Suppressor macrophage treated with lipopolysaccharide for 4 hours (primary cell): ENCODE measurements at regions not wholly inside any gene's neighbourhood (a gene's known extent, or its start where the extent isn't known, plus 50 kb on each side); places are given as distances from the start of the nearest gene placed in this dataset.
"Not testable (repeated sequence)": the region's sequence is repeated elsewhere in the genome, so short reads cannot be mapped to it uniquely, and the experiment has no call there.

Experiments used
- DNase-seq: peaks from one replicate; pipeline ENCODE4 v3.0.0-alpha.2; 2020

DNA sequence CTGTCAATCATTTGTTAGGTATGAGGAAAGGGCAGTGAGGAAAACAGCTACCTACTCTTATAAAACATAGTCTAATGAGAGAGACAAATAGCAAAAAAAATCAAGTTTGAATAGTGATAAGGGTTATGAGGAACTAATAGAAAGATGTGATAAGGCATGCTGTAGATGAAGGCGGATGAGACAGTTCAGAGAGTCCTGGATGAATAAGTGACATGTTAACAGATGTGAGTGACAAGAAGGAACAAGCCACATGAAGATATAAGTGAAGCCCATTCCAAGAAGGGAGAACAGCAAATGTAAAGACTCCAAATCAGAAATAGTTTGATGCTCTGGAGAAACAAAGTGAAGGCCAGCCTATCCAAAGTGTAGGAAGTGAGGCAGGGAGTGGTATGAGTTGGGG is 154.1 kb upstream of the SYT10 start:
- DNase-seq, result no peak

DNA sequence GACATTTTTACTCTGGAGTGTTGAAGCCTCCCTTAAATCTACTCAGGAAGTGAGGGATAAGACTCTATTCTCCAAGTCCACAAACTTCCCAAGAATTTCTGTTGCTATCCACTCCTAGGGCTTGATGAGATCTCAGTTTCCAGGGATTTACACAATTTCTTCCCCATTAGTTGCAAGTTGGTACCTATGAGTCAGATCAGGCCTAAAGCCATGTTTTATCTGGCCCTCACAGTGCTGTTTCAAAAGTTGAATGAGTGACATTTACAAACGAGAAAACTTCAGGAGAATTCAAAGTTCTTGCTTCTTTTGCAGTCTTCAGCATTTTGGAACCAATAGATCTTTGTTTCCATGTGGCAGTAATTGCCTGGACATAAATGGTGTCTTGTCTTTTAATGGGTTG is 156.4 kb upstream of the SYT10 start:
- no peak for DNase-seq

DNA sequence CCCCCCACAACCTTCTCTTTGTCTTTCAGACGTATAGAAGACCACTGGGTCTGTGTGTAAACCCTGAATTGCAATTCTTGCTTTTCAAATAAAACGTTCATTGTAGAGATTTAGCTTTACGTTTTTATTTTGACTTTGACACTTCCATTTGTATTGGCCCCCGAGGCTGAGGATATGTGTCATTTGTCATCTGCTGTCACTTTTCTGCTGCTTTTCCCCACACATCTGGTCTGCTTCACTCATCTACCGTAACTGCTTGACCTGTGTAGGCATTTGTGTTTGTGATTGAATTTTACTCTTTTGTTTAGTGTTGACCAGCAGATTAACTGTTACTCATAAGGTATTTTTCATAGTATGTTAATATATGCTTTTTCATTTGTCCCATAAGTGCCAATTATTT is 157.2 kb upstream of the SYT10 start:
- DNase-seq, result no peak

DNA sequence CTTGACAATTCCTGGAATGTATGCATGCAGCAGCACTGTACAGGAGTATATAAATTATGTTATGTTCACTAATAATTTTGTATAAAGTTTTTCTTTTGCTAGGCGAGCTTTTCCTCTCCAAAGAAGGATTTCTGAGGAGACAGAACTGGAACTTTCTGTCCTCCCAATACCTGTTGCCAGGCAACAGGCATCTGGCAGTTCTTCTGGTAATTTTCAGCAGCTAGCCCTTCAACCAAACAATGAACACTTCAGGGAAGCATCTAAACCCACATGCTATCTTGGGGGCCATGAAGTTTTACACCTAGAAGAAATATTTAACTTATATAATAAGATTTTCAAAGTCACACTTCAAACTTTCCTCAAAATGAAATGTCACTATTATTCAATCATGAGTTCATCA is 162.9 kb upstream of the SYT10 start:
- no peak for DNase-seq

DNA sequence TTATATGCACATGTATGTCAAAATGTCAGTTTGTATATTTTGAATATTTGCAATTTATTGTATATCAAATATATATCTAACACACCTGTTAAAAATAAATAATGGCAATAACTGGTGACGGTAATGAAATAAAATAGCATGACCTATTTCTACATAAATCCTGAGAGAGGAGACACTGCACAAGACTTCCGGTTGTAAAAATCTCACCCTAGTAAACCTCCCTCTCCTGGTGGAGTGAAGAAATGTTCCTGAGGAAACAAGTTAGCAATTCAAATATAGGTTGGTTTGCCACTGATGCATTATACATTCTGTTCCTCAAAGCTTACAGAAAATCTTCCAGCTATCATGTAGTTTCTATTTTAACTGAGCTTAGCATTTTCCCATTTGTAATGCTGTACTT is 166.1 kb upstream of the SYT10 start:
- DNase-seq, result peak; percentile 10

DNA sequence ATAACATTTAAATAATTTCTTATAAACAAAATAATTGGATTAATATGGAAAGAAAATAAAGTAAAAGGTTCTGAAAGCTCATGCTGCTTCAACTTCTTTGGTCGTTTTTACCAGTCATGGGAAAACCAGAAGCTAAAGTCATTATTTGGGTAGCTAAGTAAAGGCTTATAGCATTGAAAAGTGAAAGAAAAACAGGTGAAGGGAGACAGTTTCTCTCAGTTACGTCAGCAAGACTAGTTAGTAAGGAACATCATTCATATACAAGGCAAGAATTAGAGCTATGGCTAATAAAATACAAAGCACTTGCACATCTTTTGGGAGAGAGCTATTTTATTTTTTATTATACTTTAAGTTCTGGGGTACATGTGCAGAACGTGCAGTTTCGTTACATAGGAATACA is 170.3 kb upstream of the SYT10 start:
- DNase-seq, result no peak

DNA sequence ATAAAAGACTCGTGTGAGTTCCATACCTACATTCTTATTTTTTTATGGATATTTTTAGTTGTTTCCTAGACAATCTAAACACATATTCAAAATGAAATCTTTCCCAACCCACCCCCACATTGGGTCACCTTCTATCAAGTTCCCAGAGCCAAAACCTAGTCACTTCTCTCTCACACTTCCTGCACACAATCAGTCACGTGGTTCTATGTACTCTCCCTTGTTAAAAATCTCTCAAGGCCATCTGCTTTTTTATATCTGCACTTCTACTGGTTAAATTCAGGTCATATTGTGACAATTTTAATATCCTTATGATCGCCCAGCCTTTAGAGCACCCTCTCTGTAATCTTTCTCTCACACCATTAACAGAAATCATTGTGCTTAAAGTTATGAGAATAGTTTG is 175.0 kb upstream of the SYT10 start:
- no peak for DNase-seq

DNA sequence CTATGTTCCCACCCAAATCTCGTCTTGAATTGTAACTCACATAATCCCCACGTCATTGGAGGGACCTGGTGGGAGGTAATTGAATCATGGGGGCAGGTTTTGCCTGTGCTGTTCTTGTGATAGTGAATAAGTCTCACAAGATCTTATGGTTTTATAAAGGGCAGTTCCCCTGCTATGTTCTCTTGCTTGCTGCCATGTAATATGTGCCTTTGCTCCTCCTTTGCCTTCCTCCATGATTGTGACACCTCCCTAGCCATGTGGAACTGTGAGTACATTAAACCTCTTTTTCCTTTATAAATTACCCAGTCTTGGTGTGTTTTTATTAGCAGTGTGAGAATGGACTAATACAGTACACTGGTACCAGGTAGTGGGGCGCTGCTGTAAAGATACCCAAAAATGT is 177.6 kb upstream of the SYT10 start:
- no peak for DNase-seq

DNA sequence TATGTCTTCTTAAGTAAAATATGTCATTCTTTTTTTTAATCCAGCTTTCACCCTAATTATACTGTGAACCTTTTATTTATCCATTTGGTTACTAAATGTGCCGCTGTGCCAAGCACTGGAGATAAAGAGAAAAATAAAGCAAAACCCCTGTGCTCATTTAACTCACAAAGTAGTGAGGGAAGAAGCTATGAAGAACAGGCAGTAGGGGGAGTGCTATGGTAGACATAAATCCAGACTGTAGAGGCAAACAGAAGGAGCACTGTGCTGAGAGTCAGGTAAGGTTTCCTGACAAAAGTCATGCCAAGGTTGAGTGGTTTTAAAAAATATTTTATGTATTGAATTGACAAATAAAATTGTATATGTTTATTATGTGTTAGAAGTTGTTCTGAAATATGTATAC is 188.5 kb upstream of the SYT10 start:
- DNase-seq, result no peak

DNA sequence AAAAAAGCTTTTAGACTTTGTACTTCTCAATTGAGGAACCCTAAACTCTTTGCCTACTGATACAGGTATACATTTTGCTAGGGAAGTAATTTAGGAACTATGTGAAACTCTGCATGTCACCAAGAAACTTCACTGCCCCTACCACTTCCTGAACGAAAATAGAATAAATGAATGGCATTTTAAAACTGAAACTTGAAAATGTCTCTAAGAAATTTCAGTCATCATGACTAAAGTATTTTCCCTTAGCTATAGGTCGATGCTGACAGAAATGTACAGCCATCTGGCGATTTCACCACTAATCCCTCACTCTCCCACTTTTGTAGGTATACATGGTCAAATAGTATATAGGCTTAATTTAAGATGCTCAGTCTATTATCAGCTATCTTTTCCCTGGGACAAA is 194.9 kb upstream of the SYT10 start:
- DNase-seq, result peak; percentile 1

DNA sequence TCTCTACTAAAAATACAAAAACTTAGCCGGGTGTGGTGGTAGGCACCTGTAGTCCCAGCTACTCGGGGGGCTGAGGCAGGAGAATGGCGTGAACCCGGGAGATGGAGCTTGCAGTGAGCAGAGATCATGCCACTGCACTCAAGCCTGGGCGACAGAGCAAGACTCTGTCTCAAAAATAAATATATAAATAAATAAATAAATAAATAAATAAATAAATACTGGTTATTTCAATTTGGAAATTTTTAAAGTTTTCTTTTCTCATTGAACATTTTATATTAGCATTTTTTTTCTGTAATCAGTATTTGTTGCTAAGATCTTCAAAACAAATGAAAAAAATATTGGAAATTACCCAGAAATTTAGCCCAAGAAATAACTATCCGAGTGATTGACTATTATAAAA is 197.3 kb upstream of the SYT10 start:
- DNase-seq, result not testable (repeated sequence)

DNA sequence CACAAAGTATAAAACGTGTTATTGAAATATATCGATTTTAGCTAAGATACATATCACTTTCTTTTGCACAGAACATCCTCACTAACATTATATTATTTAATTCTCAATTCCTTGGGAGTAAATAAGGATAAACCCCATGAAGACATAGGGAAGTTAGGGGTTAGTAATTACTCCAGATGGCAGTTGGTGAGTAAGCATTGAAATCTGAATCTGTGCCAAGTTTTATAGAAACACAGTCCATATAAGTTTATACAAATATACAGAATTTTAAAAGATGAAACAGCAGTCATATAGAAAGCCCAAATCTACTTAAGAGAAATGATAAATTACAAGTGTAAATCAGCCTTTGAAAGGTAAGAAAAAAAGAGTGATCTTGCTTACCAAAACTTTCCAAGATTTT is 200.4 kb upstream of the SYT10 start:
- peak; percentile 1 for DNase-seq

DNA sequence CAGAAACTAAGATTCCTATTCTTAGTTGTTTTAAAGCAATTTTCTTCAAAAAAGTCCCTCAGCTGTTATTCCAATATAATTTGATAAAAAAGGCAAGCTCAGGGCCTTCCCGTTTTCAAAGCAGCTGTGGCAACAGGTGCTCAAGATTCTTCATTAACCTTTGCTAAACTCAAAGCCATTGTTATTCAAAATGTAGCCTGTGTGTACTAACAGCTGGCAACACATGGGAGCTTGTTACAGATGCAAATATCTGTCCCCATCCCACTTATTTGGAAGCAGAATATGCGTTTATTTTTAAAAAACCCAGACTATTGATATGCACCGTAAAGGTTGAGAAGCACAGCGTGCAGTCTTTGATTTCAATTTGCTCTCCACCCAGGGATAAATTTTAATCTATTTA is 210.4 kb upstream of the SYT10 start:
- no peak for DNase-seq

DNA sequence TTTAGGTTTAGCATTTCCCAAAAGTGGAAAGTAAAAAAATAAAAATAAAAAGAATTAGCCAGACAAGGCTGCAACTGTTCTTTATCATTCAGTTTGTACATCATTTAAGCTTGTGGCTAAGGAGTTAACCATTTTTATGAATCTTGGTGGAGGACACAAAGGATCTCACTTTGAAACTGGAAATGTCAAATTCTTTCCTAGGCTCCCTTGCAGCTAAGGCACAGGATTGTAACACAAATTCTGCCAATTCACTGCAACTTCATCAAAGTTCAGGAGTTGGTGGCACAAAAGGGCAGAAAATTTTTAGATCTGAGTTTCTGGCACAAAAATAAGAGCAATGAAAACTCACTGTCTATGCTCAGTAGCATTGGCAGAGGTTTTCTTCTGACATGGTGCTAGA is 211.2 kb upstream of the SYT10 start:
- no peak for DNase-seq

DNA sequence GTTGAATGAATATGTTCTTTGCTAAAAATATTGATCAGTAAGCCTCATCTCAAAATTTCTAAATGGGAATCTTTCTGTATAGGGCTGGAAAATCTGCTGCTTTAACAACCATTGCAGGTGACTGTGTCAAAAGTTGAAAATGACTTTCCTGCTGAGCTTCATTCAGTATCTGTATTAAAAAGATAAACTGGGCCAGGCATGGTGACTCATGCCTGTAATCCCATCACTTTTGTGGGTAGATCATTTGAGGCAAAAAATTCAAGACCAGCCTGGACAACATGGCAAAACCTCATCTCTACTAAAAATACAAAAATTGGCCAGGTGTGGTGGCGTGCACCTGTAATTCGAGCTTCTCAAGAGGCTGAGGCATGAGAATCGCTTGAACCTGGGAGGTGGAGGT is 213.7 kb upstream of the SYT10 start:
- DNase-seq, result no peak

DNA sequence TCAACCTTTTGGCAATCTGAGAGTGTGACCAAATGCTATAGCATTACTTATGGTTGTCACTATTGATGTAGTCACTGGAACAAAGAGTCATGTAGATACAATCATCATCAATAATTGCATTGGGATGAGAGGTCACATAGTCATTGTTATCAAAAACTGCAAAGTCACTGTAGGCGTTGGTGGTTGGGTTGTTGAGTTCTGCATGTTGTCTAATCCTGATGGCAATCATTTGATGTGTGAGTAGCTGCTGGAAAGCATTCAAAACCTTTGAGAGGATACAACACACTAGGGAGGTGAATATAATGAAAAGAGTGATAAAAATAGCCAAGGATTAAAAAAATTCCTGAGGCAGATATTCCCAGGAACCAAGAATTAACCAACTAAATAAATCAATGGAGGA is 214.7 kb upstream of the SYT10 start:
- no peak for DNase-seq

DNA sequence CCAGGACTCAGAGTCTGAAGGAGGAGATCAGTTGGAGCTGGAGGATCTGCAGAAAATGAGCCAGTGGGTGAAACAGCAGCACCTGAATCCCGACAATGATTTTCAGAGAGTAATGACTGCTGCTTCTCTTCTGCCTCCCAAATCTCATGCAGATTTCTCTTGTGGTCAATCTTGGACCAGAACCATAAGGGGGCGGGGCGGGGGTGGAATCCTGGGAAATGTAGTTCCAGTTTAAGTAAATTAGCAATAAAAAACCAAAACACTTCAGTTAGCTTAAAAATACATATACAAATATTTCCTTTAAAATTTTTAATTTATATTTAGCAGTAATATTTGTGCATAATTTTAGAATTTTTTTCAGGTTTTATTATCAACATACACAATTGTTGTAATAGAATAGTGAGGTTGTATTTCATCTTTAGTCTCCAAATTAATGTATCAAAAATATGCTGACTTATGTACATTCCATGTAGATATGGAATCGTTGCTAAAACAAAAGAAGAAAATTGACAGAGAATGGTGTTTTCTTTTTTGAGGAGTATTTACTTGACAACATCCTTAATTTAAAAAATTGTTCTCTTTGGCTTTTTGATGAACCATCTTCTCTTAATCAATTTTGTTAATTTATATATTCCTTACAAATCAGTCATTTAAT is 223.5 kb upstream of the SYT10 start:
- DNase-seq, result no peak

DNA sequence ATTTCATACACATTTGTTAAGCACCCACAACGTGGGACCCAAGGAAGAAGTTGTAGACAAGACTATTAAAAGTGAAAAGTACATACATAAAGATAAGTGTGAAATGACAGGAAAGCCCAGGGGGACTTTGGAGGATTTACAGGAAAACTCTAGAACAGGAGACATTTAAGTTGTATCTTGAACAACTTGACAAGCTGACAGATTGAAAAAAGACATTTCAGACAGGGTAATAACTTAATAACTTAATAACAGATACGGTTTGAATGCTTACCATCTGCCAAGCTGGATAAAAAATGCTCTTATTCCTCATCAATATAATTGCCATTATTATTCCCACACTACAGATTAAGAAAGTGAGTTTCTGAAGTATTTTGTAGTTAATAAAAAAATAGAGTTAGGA is 229.7 kb upstream of the SYT10 start:
- no peak for DNase-seq

DNA sequence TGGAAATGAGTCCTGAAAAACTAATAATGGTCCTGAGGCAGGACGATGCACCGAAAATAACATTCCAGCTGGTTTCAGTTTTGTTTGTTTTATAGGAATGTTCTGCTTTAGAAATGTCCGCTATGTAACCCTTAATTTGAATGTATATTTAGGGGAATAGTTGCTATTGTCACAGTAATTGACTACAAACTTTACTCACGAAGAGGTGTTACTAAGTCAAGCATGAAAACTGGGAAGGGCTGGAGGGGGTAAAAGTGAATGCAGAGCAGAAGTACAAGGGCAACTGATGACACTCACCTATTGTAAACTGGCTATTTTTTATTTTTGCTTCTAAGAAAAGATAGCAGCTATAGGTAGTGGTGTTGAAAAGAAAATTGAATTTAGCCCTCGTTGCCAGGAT is 230.7 kb upstream of the SYT10 start:
- DNase-seq, result no peak

DNA sequence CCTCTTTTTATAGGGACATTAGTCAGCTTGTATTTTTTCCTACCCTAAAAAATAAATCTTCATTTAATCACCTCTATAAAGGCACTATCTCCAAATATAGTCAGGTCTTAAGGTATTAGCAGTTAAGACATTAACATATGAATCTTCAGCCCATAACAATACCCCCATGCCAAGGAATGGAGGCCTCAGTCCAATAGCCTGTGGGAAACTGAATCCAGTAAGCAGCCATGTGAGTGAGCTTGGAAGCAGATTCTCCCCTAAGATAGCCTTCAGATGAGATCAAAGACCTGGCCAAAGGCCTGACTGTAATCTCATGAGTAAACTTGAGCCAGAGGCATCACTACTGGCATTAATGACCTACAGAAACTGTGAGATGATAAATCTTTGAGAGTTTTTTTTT is 232.1 kb upstream of the SYT10 start:
- DNase-seq, result no peak

DNA sequence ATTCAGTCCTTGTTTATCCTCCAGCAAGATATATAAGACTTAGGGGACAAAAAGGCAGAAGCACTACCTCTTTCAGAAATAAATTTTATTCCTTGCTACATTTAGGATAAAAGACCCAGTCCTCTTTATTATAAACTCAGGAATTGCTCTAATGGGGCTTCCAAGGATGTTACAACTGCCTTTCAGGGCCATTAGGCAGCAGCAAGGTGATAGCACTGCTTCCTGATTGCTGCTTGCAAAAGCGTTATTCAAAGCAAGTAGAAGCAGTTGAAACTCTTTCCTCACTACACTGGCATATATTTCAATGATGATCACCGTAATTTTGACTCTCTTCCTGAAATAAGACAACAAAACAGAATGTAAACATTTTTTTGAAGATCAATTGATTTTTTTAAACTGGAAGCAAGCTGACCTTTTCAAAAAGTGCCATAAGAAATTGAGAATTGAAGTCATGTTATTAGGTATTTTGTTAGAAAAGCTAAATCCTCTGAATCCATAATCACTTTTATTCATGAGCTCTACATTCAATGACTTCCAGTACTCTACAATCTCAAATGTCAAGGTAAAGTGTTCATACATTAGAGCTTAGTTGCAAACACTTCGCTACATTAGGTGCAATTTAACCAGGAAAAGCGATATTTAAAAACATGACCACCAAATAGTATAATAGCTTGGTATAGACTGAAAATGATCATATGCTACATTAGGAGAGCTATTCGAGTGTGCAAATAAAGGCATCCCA is 233.4 kb upstream of the SYT10 start:
- DNase-seq, result no peak

DNA sequence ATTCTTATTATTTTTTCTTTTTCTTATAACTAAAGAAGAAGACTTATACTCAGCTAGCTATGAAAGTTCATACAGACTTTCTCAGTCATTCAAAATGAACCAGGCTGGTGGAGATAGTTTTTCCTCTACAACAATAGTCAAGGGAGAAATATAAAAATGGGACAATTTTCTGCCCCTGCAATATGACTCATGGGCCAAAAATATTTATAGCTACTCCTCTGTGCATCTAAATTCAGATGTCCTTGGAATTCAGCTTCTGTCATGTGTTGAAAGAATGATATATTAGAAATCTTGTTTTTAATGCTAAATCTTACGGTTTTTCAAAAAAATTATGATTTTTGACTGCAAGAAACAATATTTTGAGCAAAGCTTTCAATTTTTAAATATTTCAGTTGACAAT is 237.2 kb upstream of the SYT10 start:
- DNase-seq, result no peak

DNA sequence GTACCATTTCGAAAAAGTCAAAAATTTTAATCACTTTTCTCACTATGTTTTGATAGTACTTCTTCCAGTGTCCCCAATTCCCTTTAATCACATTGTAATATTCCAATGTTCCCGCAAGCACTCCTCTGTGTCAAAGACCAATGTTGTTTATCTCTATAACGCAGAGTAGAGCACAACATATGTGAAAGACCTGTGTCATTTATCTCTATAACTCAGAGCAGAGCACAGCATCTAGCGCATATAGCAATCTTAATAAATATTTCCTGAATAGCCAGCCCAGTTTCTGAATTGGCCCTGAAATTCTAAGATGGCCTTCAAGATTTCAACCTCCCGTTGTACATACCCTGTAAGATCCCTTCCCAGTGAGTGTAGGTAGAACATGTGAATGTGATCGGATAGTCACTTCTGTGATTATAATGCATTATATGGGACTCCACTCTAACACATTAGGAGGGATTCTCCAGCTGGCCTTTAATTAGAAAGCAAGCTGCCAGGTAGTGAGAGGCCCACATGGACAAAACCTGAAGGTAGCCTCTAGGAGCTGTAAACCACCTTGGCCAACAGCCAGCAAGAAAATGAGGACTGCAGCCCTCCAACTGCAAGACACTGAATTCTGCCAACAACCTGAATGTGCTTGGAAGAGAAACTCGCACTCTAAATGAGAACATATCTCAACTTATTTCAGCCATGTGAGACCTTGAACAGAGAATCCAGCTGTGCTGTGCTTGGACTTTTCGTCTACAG is 238.8 kb upstream of the SYT10 start:
- no peak for DNase-seq

DNA sequence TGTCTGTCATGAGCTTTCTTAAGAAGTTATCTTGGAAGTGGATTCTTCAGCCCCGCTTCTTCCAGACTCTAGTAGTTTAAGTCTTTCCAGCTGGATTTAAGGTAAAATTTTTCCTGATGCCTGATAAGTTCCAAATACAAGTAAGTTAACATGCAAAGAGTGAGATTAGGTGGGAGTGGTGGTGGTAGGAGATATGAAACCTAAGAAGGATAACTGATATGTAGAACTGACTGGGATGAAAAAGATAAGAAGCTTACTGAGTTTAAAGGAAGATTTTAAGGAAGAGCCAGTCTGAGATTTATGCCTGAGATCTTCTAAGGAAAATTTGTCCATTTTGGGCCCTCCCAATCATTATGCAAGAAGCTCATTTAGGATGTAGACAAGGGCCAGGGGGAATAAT is 250.9 kb upstream of the SYT10 start:
- no peak for DNase-seq
